GM21528 (cell line): ENCODE measurements at regions not wholly inside any gene's neighbourhood (a gene's known extent, or its start where the extent isn't known, plus 50 kb on each side); places are given as distances from the start of the nearest gene placed in this dataset.

Source experiments
- ATAC-seq: cut with Tn5 transposase; IDR thresholded peaks from one replicate; pipeline ENCODE4 v1.9.1; 2021; ENCODE audit warnings: mild to moderate bottlenecking, moderate library complexity; ENCODE audit not compliant: unreplicated experiment, low FRiP score

DNA sequence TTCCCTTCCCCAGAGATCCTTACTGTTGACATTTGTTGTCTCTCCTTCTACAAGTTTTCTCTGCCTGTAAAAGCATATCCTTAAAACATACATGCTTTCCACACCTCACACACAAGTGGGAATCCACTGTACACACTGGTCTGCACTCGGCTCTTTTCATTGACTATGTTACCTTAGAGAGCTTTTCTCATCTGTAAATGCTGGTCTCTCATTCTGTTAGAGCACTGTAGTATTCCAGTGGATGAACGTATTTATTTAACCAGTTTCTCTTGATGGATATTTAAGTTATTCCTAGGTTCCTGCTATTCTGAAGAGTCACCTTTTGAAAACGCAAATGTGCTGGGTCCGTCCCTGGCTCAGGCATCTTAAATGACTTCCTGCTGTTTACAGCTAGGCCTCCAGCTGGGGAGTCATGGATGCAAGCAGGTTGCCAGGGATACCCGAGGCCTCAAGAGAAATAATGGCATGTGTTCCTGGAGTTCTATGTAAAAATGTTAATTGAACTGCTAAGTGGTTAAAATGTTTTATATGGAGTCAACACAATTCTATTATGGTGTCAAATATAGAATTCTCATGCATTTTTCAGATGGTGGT lies 61.1 kb upstream of the TGM3 start:
- no peak for ATAC-seq

DNA sequence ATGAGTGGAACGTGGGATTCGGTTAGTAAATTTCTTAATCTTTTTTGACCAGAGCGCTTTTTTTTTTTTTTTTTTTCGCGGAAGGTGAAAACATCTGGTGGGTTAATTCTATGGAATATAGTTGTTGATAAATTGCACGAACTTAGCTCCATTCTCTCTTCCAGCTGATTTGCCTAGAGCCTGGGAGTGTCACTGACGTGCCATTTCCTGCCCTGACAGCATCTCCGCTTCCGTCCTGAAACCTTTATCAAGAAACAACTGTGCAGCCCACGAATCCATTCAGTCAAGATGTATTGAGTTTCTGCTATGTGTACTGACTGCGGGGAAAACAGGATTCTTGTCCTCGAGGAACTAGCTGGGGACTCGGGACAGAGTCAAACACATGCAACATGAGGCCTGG lies 59.5 kb upstream of the TGM3 start:
- no peak for ATAC-seq

DNA sequence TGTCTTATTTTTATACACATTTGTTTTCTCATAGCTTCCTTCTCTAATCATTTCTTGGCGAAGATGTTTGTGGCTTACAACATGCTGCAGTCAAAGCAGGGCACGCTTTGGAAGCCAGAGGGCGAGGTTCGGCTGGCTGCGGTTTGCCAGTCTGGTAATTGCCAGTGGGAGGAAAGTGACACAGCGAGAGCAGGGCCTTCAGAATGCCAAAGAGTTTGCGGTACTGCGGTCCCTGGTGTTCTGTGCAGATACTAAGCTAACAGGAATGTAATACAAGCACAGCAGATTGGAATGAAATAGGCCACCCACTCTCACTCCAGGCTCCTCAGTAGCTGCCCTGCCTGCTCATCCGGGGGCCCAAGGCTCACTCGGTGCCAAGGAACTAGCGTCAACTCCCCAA lies 58.7 kb upstream of the TGM3 start:
- ATAC-seq: no peak

DNA sequence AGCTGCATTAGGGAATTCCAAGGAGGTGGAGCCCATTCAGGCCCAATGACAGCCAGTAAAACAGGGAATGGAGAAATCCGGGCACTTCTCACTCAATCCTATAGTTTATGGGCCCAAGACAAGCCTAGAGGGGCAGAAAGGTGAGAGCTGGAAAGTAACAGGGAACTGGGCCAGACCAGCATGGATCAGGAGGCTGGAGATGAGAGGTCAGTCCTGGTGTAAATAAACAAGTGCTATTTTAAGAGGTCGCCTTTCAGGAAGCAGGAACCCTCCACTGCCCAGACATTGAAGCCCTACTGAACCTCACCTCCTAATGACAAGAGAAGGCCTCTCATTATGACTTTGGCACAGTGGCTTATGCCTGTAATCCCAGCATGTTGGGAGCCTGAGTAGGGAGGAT lies 57.2 kb upstream of the TGM3 start:
- ATAC-seq: no peak

DNA sequence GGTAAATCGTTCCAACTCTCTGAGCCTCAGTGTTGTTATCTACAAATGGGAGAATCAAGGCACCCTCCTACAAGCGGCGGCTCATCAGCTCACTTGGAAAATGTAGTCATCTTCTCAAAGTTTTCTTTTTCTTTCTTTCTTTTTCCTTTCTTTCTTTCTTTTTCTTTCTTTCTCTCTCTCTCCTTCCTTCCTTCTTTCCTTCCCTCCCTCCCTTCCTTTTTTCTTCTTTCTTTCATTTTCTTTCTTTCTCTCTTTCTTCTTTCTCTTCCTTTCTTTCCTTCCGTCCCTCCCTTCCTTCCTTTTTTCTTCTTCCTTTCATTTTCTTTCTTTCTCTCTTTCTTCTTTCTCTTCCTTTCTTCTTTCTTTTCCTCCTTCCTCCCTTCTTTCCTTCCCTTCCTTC lies 55.0 kb upstream of the TGM3 start:
- ATAC-seq: no peak

DNA sequence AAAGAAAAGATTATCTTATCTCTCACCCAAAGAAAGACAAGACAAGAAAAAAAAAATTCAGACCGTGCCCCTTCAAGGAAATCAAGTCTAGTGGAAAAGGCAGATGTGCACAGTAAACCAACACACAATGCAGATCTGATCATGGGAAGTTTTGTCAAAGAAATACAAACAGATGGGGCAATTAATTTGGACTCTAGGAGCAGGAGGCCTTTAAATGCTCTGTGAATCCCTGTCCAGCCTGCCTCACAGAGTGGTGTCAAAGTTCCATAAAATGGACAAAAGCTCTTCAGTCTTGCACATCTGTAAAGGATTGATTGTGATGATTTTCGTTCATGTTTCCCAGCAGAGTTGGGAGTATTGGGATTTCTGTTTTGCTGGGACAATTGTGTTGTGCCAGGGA lies 53.1 kb upstream of the TGM3 start:
- ATAC-seq: no peak

DNA sequence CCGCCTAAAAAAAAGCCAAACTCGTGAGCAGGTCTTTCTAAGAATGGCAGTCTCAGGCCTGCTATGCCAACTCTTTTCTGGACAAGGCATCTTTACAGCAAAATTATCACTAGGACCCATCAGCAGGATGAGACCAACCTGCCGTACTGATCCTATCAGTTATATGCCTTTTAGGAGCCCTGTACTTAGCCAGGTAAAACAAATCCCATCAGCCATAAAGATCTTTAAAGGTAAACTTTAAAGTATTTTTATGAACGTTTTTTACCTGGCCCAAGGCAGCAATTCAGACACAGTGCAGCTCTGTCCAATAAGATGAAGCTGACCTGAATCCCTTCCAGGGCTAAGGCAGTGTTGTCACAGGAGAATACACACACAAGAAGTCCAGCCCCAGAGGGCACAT lies 51.3 kb upstream of the TGM3 start:
- no peak for ATAC-seq

DNA sequence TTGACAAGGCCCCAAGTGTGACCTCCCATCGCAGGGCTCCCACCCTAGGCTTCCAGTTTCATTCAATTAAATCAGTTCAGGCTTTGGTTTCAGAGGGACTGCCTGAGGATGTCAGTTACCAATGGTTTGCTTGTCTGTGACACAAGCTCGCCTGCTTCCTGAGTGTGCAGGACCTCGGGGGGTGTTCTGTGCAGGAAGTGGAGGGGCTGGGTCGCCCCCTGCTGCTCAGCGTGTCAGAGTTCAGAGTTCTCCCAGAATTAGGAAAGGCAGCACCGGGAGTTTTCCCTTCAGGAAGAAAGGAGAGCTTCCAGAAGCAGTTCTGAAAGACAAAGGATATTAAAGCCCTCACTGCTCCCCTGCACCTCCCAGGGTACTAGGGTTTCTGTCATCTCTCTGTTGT lies 50.8 kb upstream of the TGM3 start:
- ATAC-seq: no peak

DNA sequence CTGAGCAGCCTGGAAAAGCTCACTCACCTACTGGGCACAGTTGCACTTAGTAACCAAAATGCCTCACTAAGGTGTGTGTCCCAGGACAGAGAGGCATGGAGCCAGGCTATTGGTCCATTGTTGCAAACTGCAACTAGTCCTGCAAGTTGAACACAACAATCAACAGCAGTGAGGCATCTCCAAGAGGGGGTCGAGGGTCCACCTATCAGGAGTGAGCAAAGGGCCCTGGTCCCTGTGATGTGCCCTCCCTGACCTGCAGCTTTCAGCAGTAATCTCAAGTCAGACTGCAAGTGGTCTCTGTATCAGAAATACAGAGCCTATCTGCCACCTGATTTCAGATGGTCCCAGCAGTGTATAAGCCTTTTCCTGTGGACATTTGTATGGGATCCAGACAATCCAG lies 50.2 kb upstream of the TGM3 start:
- ATAC-seq: no peak
